AG10803 (cell line): ENCODE measurements at regions not wholly inside any gene's neighbourhood (a gene's known extent, or its start where the extent isn't known, plus 50 kb on each side); places are given as distances from the start of the nearest gene placed in this dataset.

Source experiments
- DNase-seq: peaks from one replicate; pipeline ENCODE4 v3.0.0; 2010; ENCODE audit warnings: low read depth
- H3K4me3 ChIP-seq: 2 replicates; pipeline ENCODE4 v1.5.1; 2011; ENCODE audit warnings: mild to moderate bottlenecking, low read length, control low read depth
- TF ChIP-seq, protein P1 (sequence below): conservative IDR thresholded peaks from 2 replicates; pipeline ENCODE4 v1.5.1; 2011; ENCODE audit warnings: mild to moderate bottlenecking, low read length, control low read depth, inconsistent platforms

DNA sequence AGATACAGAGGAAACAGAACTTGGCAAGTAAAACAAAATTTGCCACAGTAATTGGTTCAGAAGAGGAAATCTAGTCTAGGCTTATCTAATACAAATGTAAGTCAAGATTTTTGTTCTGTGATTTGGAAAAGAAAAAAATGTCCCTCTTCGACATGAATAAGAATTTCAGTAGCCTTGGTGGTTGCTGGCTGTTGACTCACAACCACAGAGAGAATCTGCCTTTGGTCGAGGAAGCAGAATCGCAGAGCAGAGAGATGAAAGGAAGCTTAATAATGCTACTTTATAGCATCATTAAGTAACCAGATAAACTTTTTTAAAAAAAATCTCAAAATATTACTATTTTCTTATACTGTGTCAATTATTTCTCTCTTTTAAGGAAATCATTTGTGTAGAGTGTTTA lies 1096.6 kb downstream of the FLRT2 start:
- no peak overlapping the region for H3K4me3 ChIP-seq
- TF ChIP-seq, protein P1, sequence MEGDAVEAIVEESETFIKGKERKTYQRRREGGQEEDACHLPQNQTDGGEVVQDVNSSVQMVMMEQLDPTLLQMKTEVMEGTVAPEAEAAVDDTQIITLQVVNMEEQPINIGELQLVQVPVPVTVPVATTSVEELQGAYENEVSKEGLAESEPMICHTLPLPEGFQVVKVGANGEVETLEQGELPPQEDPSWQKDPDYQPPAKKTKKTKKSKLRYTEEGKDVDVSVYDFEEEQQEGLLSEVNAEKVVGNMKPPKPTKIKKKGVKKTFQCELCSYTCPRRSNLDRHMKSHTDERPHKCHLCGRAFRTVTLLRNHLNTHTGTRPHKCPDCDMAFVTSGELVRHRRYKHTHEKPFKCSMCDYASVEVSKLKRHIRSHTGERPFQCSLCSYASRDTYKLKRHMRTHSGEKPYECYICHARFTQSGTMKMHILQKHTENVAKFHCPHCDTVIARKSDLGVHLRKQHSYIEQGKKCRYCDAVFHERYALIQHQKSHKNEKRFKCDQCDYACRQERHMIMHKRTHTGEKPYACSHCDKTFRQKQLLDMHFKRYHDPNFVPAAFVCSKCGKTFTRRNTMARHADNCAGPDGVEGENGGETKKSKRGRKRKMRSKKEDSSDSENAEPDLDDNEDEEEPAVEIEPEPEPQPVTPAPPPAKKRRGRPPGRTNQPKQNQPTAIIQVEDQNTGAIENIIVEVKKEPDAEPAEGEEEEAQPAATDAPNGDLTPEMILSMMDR = no peak
- DNase-seq = no peak

- TF ChIP-seq, protein P1 = no peak
- H3K4me3 ChIP-seq = no peak overlapping the region
- no peak for DNase-seq
These were observed 1095.7 kb downstream of the FLRT2 start for GRCh38 chr14:86625637-86626036.

DNA sequence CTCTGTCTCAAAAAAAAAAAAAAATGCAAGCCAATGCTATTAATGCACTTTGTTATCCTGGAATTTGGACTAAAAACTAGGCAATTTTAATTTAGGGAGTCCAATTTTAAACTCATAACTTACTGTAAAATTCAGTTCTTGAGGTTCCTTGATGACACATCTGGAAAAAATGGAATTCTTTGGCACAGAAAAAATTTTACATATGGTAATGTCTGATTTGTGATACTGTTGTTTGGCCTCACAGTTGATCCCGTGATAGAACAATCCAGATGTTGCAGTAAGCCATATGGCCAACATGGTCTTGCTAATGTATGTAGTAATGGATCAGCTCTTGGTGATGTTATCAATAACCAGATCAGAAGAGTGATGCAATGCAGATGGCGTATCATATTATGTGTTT lies 1089.8 kb downstream of the FLRT2 start:
- peak; percentile 3 for DNase-seq
- no peak overlapping the region for H3K4me3 ChIP-seq
- TF ChIP-seq, protein P1 = no peak

- TF ChIP-seq, protein P1 = no peak
- H3K4me3 ChIP-seq = no peak overlapping the region
- no peak for DNase-seq
These were observed 1083.8 kb downstream of the FLRT2 start for GRCh38 chr14:86613786-86614185.

DNA sequence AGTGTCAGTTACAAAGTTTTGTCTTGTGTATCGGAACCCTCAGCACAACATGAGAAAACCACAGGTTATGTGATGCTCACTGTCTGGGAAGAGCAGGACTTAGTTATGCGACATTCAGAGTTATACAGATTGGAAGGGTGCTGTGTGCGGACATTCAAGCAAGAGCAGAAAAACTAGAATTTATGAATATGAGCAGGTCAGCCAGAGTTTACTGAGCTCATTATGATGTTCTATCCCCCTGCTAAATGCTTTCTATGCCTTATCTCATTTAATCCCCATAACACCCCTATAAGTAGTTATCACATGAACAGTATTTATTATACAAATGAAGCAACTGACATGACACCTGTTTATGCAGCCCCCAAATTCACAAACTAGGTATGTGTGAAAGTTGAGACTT lies 1083.2 kb downstream of the FLRT2 start:
- no peak overlapping the region for H3K4me3 ChIP-seq
- TF ChIP-seq, protein P1 = no peak
- no peak for DNase-seq

- TF ChIP-seq, protein P1 = no peak
- H3K4me3 ChIP-seq = no peak overlapping the region
- peak; percentile 2 for DNase-seq
These were observed 1074.6 kb downstream of the FLRT2 start for GRCh38 chr14:86604561-86604960.

GRCh38 chr14:86602263-86602662 lies 1072.3 kb downstream of the FLRT2 start:
- no peak for DNase-seq
- no peak overlapping the region for H3K4me3 ChIP-seq
- TF ChIP-seq, protein P1 = no peak
